Parathyroid adenoma (tissue), 2 donors: ENCODE measurements at regions not wholly inside any gene's neighbourhood (a gene's known extent, or its start where the extent isn't known, plus 50 kb on each side); places are given as distances from the start of the nearest gene placed in this dataset.
A peak's percentile ranks its signal among the peaks of the same experiment; 100 is the strongest.
"Not testable (repeated sequence)": the region's sequence is repeated elsewhere in the genome, so short reads cannot be mapped to it uniquely, and the experiment has no call there.

Experiments
- H2AFZ ChIP-seq: fragments of 300-600 bp; sonication (generic); one replicate; pipeline ENCODE4 v1.7.0; 2017; ENCODE audit warnings: antibody characterized with exemption, mild to moderate bottlenecking
- H3K27ac ChIP-seq: fragments of 300-600 bp; sonication (generic); one replicate; pipeline ENCODE4 v1.7.0; 2017
- H3K27me3 ChIP-seq: fragments of 300-600 bp; sonication (generic); one replicate; pipeline ENCODE4 v1.7.0; 2017; ENCODE audit warnings: low read length; ENCODE audit not compliant: control insufficient read depth, insufficient read depth
- H3K36me3 ChIP-seq: fragments of 300-600 bp; sonication (generic); one replicate; pipeline ENCODE4 v1.7.0; 2017; ENCODE audit warnings: low read length; ENCODE audit not compliant: control insufficient read depth, insufficient read depth
- H3K4me1 ChIP-seq: fragments of 300-600 bp; sonication (generic); one replicate; pipeline ENCODE4 v1.7.0; 2017; ENCODE audit warnings: control low read depth
- H3K4me2 ChIP-seq: fragments of 300-600 bp; sonication (generic); one replicate; pipeline ENCODE4 v1.7.0; 2017; ENCODE audit warnings: low read length
- H3K4me3 ChIP-seq: fragments of 300-600 bp; sonication (generic); one replicate; pipeline ENCODE4 v1.7.0; 2017; ENCODE audit warnings: low read depth, low read length
- H3K79me2 ChIP-seq: fragments of 300-600 bp; sonication (generic); one replicate; pipeline ENCODE4 v1.7.0; 2017; ENCODE audit warnings: control low read depth
- H3K9ac ChIP-seq: fragments of 300-600 bp; sonication (generic); one replicate; pipeline ENCODE4 v1.7.0; 2017; ENCODE audit warnings: mild to moderate bottlenecking
- H3K9me3 ChIP-seq: fragments of 300-600 bp; sonication (generic); one replicate; pipeline ENCODE4 v1.7.0; 2017; ENCODE audit warnings: low read length; ENCODE audit not compliant: control insufficient read depth
- donor health status: primary hyperparathyroidism.

DNA sequence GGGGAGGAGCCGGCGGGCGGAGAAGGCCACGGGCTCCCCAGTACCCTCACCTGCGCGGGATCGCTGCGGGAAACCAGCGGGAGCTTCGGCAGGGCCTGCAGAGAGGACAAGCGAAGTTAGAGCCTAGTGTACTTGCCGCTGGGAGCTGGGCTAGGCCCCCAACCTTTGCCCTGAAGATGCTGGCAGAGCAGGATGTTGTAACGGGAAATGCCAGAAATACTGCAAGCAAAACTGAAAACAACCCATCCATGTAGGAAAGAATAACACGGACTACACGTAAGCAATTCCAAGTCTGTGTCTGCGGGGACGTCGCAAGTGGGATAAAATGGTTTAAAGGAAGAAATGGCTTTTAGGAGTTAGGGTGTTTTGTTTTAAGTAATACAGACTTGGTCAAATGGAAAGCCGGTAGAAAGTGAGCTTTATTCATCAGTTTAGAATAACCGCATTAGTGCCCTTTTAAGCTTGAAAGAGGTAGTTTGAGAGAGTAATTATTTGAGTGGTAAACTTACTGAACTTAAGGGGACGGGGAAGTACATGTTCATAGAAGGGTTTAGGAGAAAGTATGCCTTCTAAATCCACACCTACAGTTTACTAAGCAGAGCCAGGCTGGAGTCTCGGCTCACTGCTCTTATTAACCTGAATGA lies 121.3 kb upstream of the NIPA1 start:
- not testable (repeated sequence) for H3K36me3 ChIP-seq, H3K79me2 ChIP-seq, H3K27me3 ChIP-seq, H3K9me3 ChIP-seq, H3K4me1 ChIP-seq, H3K9ac ChIP-seq
- Histone ChIP-seq H3K4me2 (peak overlapping the region; percentile 49), H2AFZ (peak overlapping the region; percentile 74), H3K4me3 (peak overlapping the region; percentile 50), H3K27ac (peak overlapping the region; percentile 77)

DNA sequence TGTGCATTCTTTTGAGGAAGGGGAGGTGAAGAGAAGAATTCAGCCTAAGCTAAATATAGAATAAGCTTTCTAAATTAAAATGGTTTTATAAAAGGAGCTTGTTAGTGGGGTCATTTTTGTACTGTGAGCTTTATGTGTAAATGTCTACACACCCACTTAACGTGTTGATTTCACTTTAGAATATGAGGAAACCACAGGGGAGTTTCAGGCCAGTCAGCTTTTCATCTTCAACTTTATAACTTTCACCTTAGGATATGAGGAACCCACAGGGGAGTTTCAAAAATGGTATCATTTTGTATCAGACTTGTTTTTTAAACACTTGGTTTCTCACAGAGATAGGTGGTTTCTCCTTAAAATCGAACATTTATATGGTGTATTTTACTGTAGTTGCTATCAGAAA lies 120.7 kb upstream of the NIPA1 start:
- not testable (repeated sequence) for H3K4me1 ChIP-seq, H3K79me2 ChIP-seq, H3K9ac ChIP-seq, H3K9me3 ChIP-seq, H3K27me3 ChIP-seq, H3K36me3 ChIP-seq
- peak overlapping the region; percentile 50 for H3K4me3 ChIP-seq
- H2AFZ ChIP-seq = peak overlapping the region; percentile 74
- peak overlapping the region; percentile 49 for H3K4me2 ChIP-seq
- H3K27ac ChIP-seq = peak overlapping the region; percentile 77

DNA sequence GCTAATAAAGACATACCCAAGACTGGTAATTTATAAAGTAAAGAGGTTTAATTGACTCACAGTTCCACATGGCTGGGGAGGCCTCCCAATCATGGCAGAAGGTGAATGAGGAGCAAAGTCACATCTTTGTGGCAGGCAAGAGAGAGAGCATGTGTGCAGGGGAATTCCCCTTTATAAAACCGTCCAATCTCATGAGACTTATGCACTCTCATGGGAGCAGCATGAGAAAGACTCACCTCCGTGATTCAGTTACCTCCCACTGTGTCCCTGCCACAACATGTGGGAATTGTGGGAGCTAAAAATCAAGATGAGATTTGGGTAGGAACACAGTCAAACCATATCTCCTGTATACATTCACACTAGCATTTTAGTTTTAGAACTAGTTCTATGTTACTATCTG lies 101.7 kb upstream of the NIPA1 start:
- H3K4me3 ChIP-seq, H3K36me3 ChIP-seq, H2AFZ ChIP-seq, H3K9ac ChIP-seq, H3K27me3 ChIP-seq, H3K27ac ChIP-seq, H3K9me3 ChIP-seq, H3K4me1 ChIP-seq, H3K79me2 ChIP-seq, H3K4me2 ChIP-seq: not testable (repeated sequence)

DNA sequence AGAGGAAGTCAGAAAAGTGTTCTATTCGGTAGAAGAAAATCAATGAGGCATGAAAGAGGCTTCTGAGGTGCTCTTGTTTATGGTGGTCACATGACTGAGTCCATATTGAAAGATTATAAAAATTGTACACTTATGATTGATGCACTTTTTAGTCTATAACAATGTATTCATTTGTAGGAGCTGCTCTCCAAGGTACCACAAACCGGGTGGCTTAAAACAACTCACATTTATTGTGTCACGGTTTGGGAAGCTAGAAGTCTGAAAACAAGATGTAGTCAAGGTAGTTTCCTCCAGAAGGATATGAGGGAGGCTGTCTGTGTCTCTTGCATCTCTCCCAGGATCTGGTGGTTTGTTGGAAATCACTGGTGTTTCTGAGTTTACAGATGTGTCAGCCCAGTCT lies 86.6 kb upstream of the NIPA1 start:
- H2AFZ ChIP-seq, H3K27ac ChIP-seq, H3K9me3 ChIP-seq, H3K4me2 ChIP-seq, H3K79me2 ChIP-seq, H3K4me1 ChIP-seq, H3K36me3 ChIP-seq, H3K4me3 ChIP-seq, H3K9ac ChIP-seq, H3K27me3 ChIP-seq: not testable (repeated sequence)

DNA sequence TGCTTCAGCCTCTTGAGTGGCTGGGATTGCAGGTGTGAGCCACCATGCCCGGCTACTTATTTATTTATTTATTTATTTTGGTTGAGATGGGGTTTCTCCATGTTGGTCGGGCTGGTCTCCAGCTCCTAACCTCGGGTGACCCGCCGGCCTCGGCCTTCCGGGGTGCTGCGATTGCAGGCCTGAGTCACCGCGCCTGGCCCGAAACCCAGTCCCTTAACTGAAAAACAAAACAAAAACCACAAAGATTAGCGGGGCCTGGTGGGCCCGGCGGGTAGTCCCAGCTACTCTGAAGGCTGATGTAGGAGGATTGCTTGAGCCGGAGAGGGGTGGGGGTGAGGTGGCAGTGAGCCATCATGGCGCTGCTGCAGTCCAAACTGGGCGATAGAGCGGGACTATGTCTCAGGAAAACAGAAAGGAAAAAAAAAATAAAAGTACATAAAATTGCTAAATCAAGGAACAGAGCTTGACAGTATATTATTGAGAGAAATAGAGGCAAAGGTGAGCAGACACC lies 75.6 kb upstream of the NIPA1 start:
- not testable (repeated sequence) for H3K27ac ChIP-seq, H3K4me3 ChIP-seq, H3K4me2 ChIP-seq, H3K27me3 ChIP-seq, H3K36me3 ChIP-seq, H3K79me2 ChIP-seq, H3K9me3 ChIP-seq, H3K4me1 ChIP-seq, H3K9ac ChIP-seq, H2AFZ ChIP-seq

DNA sequence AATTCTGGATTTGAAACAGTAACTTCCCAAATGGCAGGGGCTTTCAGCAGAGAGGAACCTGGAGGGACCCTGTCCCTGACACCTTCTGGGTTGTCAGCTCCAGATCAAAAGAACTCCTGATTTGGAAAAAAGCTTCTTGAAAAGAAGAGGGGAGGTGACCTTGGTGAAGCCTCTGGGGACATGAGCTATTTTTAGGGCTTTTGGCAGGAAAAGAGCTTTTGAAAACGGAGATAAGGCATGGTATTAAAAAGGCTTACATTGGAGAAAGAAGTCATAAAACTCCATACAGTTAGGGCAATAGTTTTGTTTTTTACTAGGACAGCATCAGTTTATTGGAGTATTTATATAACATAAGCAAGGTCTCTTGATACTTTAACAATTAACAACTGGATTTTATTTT lies 72.5 kb upstream of the NIPA1 start:
- H3K27ac ChIP-seq, H3K79me2 ChIP-seq, H3K4me3 ChIP-seq: not testable (repeated sequence)

DNA sequence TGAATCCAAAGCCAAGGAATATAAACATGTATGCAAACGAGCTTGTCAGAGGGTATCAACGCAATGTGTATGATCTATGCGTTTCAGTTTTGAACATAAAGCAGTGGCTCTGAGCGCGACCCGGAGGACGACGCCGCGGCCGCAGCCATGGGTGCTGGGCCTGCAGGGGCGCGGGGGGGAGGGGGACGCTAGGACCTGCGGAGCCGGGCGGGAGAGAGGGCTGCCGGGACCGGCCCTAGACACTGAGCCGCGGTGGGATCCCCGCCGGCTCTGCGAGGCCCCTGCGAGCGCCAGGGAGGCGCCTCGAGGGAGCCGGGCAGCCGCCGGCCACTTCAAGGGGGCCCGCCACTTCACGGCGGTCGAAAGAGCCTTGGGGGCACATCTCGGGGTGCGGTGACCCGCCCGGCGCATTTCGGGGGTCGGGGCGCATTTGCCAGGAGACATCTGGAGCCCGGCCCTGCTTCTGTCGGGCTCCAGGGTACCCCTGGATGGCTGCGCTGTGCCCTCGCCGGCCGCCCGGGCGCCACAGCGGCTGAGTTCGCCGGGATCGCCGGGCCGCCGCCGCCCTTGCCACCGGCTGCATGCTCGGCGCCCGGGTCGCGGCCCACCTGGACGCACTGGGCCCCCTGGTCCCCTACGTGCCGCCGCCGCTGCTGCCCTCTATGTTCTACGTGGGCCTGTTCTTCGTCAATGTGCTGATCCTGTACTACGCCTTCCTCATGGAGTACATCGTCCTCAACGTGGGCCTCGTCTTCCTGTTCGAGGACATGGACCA lies 71.9 kb upstream of the NIPA1 start:
- not testable (repeated sequence) for H3K4me3 ChIP-seq, H3K4me1 ChIP-seq, H3K27ac ChIP-seq

More for the DNA sequence above, 72.5 kb upstream of the NIPA1 start:
- not testable (repeated sequence) for H3K4me2 ChIP-seq, H3K9ac ChIP-seq, H3K27me3 ChIP-seq, H3K4me1 ChIP-seq, H3K9me3 ChIP-seq, H2AFZ ChIP-seq, H3K36me3 ChIP-seq

DNA sequence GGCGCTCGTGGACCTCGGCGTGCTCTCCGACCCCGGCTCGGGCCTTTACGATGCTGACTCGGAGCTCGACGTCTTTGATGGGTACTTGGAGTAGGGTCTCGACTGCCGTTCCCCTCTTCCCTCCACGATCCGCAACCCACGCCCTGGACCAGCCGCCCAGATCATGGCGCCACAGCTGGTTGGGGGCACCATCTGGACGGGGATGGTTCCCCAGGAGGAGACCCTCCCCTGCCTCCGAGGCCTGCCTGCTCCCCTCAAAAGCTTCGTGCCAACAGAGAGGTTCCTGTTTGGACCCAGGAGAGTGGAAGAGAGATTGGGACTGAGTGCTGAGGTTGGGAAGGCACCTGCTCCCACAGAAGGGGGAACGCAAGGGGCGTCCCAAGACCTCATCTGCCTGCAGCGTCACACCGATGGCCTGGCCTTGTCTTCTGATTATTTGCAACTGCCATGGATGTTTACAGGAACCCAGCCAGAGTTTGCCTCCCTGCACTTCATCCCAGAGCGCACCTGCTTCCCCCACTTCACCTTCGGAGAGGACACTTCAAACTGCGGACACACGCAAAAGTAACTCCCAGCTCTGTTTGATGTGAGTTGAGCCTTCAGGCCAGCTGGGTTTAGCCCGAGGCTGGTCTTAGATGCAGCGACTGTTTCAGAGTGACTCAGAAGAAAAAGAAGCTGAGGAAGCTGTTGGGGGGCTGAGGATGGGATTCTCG lies 71.2 kb upstream of the NIPA1 start:
- H3K4me2 ChIP-seq, H3K79me2 ChIP-seq, H3K4me3 ChIP-seq, H3K9me3 ChIP-seq, H3K4me1 ChIP-seq, H3K36me3 ChIP-seq, H3K9ac ChIP-seq, H3K27ac ChIP-seq, H2AFZ ChIP-seq, H3K27me3 ChIP-seq: not testable (repeated sequence)

More for the DNA sequence above, 71.9 kb upstream of the NIPA1 start:
- not testable (repeated sequence) for H3K79me2 ChIP-seq, H3K9ac ChIP-seq, H2AFZ ChIP-seq, H3K9me3 ChIP-seq, H3K4me2 ChIP-seq, H3K27me3 ChIP-seq, H3K36me3 ChIP-seq

DNA sequence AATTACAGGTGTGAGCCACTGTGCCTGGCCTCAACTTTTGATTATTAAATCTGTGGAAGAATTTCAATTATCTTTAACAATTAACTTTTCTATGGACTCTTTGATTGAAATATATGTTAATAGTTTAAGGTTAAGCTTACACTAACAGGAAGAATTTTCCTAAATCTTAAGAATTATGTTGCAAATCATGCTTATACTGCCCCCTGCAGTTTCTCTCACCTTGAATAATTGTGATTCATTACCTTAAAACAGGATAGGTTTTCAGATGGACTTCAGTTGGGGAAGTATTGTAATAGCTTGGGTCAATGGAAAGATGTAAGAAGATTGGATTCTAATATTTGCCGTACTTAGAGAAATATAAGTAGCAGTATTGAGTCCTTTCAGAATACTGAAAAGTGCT lies 66.5 kb upstream of the NIPA1 start:
- not testable (repeated sequence) for H3K79me2 ChIP-seq, H3K27me3 ChIP-seq, H2AFZ ChIP-seq, H3K4me3 ChIP-seq, H3K9ac ChIP-seq, H3K36me3 ChIP-seq, H3K4me2 ChIP-seq, H3K4me1 ChIP-seq, H3K9me3 ChIP-seq, H3K27ac ChIP-seq

DNA sequence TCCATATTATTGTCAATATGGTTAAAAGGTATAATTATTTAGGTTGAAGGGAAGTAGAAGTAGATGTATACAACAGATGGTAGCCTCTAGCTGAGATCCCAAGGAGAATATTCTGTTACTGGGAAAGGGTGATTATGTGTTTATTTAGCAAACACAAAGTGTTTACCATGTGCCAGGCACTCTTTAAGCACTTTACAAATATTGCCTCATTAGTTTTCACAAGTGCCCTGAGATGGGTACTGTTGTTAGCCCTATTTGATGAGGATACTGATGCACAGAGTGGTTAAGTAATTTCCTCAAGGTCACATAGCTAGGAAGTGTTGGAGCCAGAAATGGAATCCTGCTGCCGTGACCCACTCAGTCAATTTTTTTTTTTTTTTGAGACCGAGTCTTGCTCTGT lies 60.3 kb upstream of the NIPA1 start:
- H3K79me2 ChIP-seq, H3K27ac ChIP-seq, H3K4me1 ChIP-seq, H3K36me3 ChIP-seq, H3K4me2 ChIP-seq, H3K4me3 ChIP-seq, H3K9me3 ChIP-seq, H3K9ac ChIP-seq, H2AFZ ChIP-seq, H3K27me3 ChIP-seq: not testable (repeated sequence)

DNA sequence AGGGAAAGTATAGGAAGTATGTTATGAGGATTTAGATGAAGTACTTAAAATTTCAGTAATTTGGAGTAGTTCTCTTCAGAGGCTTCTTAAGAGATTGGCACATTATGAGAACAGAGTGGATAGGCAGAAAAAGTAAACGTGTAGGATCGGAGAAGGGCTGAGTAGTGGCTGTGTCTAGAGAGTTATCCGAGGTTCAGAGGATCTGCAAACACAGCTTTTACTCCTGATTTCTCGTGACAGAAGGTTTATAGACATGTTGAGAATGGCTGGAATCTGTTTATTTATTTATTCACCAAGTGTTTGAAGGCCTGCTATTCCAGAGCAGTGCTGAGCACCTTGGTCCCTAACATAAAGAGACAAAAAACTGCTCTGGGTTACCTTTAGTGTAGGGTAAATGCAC lies 51.4 kb upstream of the NIPA1 start:
- H3K4me1 ChIP-seq, H3K79me2 ChIP-seq, H3K36me3 ChIP-seq, H3K4me2 ChIP-seq, H3K9ac ChIP-seq, H3K9me3 ChIP-seq, H3K27me3 ChIP-seq, H2AFZ ChIP-seq, H3K4me3 ChIP-seq, H3K27ac ChIP-seq: not testable (repeated sequence)
